SH-SY5Y (cell line): ENCODE measurements at regions not wholly inside any gene's neighbourhood (a gene's known extent, or its start where the extent isn't known, plus 50 kb on each side); places are given as distances from the start of the nearest gene placed in this dataset.

Experiments used
- GATA2 ChIP-seq: IDR thresholded peaks from 2 replicates; pipeline ENCODE4 v1.6.1; 2011; ENCODE audit warnings: mild to moderate bottlenecking, low read depth, low read length
- GATA3 ChIP-seq: IDR thresholded peaks from 2 replicates; pipeline ENCODE4 v1.6.1; 2011; ENCODE audit warnings: low read depth, mild to moderate bottlenecking, low read length, moderate library complexity

DNA sequence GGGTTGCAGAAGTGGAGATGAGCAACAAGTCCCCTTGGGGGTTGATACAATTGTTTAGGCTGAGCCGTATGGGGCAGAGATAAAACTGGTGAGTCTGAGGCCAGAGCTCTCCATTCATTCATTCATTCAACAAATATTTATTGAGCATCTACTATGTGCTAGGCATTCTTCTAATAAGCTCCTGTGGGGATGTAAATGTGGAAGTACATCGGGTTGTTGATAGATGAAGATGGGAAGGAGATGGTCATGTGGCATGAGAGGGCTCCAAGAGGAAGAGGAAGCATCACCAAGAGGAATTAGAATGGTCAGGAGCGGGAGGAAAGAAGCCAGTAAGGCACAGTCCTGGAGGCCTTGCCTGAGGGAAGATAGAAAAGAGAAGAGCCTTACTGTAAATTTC, 98.7 kb upstream of the MLN start:
- TF ChIP-seq GATA2 (no peak), GATA3 (no peak)

DNA sequence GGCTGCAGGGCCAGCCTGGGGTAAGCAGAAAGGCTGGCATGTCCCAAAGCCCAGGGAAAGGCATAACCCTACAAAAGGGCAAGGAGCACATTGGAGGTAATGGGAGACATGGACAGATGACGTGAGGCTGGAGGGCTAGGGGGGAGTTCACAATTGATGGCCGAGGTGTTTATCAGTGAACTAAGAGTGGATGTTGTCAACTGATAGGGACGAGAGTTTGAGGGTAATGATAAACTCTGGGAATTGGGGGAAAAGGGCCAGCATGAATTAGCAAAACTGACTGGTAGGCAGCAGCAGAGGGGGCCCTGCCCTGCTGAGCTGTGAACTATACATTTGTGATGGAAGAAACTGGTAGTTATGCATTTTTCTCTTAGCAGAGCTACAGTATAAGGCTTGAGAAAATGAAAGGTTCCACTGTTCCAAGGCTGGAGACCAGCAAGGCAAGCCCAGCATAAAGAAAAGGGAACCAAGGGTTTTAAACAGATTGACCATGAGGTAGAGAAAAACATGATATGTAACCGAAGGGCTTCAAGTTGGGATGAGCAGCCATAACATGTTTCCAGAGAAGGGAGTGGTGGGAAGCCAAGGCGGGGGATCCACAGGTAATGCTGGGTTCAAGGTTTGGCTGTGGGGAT, 98.1 kb upstream of the MLN start:
- no peak for TF ChIP-seq GATA3
- TF ChIP-seq GATA2 = no peak

DNA sequence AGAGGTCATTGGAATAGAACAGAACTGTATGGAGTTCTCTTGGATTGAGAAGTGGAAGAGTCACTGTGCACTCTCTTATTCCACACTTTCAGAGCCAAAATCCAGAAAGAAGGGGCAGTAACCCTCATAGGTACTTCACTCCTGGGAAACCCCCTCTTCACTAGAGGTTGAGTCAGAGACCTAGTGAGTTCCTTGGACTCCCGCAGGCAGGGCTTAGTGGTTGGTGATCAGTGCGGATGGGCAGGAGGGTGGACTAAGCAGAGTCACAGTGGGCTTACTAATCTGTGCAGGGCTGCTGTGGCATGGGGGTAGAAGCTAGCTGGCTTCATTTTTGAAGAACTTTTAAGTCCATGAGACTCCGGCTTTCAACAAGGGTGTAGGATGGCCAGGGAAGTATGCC, 95.0 kb upstream of the MLN start:
- no peak for TF ChIP-seq GATA3
- TF ChIP-seq GATA2 = no peak

DNA sequence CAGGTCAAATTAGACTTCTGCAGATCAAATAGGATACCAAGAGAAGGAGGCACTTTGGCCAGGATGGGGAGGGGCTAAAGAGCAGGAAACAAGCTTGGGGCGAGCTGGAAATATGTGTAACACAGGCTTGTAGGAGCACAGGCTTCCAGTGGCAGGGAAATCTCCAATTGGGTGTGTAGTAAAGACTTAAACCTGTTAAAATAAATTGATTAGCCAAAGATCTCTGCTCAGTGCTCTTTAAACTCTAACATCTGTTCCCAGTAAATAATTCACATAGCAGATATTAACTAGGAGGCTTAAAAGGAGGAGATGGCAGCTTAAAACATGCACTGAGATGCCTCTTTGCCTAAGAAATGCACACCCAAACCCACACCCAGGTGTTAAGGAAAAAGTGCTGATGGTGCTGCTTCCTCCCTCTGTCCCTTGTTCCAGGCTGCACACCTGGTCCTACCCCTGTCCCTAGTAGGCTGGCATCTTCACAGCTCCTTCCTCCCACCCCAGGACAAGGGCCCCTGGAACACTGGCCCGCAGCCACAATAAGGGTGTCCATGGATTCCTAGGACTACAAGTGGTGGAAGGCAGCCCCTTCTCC, 93.5 kb upstream of the MLN start:
- TF ChIP-seq GATA2 = no peak
- TF ChIP-seq GATA3 = no peak

DNA sequence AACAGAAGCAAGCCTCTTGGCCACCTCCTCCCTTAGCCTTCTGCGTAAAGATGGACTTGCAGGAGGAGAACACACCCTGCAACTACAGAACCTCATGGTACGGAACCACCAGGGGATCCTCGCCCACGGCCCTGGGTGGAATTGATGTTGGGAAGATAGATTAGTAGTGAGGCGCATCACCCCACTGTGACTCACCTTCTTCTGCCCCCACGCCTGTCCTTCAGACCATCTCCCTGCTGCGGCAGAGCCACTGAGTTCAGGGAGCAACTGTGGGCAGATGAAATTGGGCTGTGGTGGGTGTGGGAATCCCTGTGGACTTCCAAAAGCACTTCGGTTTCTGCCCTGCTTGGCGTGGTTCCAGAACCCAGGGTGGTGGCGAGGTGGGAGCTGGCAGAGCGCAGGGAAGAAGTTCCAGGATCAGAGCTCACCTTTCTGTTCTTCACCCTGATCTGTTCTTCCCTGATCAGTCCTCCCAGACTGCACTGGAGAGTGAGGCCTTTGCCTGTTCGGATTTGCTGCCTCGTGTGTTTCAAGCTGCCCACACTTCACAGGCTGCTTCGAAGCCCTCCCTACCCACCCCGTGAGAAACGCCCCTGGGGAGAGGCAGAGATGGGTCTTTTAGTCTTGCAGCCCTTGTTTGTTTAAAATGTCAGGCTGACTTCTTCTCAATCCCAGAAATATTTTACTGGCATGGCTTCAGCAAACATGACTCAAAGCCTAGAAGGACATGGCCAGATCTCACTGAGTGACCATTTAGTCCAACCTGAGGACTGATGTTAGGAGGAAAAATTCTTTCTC, 92.8 kb upstream of the MLN start:
- TF ChIP-seq GATA2 (no peak), GATA3 (no peak)

DNA sequence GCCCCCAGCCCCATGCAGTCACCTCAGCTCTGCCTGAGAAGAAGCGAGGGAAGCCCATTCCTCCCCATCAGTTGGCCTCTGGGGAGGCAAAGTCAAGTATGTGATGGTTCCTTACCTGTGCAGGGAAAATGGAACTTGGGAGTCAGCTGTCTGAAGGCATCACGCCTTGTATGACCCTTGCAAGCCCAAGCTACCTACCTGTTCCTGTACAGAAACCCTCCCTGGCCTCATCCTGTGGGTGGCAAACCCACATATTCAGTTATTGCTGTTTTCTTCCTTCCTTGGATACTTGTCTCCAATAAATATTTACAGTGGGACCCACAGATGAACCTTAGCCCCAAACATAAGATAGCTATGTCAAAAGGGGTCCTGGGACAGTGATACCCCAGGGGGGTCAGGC, 92.2 kb upstream of the MLN start:
- TF ChIP-seq GATA3 (no peak), GATA2 (no peak)

DNA sequence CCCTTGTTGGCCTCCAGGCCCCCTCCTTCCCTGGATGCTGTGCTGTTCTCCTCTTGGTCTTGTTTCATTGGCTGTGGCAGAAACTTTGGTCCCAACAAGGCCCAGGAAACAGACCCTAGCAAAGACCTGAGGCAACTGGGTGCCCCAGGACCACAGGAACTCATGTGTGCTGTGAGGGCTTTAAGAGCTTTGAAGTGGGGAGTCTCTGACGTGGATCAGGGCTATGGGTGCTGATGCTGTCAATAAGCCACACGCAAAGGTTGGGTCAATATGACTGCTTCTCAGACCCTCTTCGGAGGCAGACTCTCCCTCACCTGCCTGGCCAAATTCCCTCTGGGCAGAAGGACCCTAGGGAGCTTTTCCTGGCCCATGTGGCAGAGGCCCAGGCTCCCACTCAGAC, 91.5 kb upstream of the MLN start:
- TF ChIP-seq GATA3 (no peak), GATA2 (no peak)

DNA sequence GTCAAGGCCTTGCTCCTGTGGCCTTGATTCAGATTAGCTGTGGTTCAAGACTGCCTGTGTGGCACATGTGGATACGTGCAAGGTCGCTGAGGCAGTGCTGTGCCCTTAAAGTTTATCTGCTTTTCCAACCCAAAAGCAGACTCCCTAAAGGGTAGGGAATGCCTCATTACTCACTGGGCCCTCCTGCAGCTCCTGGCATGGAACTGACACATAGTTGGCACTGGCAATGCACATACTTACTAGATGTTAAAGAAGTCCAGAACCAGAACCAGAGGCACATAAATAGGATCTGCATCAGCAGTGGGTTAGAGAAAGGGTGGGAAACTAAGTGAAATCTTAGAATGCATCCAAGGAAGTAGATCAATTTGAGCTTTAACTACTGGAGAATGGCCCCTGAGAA, 90.6 kb upstream of the MLN start:
- TF ChIP-seq GATA2 (no peak), GATA3 (no peak)

DNA sequence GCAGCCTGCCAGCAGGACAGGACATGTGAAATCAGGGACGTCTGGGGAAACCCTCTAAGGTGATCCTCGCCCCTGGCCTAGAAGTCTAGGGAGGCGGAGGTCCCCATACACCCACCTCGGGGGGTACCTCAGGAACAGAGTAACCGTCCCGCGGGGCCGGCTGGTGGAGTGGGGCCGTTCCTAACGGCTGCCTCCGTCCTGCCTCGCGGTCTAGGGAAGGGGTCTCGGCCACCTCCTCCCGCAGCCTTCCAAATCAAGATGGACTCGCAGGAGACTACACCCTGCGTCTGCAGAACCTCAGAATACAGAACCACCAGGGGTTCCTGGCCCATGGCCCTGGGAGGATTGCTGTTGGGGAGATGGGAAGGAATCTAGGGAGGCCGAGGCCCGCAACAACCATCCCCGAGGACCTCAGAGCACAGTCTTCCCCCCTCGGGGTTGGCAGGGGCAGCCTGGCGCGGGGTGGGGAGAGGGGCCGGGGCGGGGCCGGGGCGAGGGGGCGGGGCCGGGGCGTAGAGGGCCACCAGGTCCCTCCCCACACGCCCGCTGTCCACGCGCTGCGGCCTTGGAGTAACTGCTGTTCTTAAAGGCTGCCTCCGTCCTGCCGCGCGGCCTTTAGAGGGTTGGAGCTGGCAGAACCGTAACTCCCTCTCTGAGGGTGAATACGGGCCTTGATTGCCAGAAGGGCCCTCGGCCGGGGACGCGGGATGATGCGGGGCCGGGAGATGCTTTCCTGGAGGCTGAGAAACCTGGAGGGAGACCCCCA, 89.0 kb upstream of the MLN start:
- TF ChIP-seq GATA2 = no peak
- TF ChIP-seq GATA3 = no peak

DNA sequence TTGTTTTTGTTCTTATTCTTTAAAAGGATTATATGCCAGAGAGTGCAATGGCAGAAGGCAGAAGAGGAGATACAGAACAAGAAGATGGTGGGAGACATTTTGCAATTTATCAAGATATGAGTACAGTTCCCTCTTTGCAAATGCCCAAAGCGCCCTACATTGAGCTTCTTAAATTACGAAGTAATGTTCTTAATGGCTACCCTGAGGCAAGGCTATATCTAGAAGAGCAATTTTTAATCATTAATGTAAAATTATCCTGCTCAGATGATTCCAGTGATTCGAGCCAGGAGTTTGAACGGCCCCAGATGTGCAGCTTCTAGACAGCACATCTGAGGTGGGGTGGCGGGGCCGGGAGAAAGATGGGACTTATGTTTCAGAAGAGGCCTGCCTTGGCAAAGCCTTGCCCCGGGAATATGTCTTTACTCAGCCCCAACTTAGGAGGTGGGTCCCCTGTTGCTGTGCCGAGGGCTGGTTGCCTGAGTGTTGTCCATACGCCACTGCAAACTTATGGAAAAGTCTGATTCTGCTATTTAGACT, 84.9 kb upstream of the MLN start:
- TF ChIP-seq GATA2 = no peak
- TF ChIP-seq GATA3 = no peak

DNA sequence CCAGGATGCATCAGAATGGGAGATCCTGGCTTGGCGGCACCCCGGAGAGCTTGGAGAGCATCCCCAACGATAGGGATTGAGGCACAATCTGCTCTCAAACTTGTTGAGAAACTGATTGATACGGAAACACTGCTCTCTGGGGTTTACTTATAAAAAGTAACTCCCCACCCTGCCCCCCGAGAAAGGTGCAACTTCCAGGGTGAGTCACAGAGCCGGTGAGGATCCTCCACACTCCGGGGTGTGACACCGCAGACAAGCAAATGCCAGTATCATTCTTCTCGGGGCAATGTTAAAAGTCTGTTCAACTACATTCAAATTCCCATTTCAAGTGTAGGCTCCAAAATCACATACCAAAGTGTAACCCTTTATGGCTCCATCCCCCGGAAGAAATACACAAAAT, 84.4 kb upstream of the MLN start:
- TF ChIP-seq GATA3 = no peak
- no peak for TF ChIP-seq GATA2

DNA sequence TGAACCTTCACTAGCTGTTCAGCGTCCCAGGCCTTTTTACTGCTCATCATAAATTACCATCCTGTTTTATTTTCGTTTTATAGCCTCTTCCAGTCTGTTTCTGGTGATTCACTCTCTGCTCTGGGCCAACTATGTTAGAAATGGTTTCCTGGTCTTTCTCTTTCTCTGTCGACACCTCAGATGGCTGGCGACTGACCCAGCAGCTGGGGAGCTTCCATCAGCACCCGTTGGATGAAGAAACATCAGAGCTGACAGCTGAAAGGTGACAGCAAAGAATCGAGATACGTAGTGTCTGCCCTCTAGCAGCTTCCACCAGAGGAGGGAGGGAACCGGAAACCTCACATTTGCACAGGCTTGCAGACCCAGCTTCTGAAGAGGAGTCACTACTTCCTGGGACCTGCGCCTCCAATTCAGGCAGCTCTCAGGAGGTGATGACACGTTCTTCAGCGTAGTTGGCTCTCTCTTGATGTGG, 82.9 kb upstream of the MLN start:
- TF ChIP-seq GATA3 = no peak
- TF ChIP-seq GATA2 = no peak

DNA sequence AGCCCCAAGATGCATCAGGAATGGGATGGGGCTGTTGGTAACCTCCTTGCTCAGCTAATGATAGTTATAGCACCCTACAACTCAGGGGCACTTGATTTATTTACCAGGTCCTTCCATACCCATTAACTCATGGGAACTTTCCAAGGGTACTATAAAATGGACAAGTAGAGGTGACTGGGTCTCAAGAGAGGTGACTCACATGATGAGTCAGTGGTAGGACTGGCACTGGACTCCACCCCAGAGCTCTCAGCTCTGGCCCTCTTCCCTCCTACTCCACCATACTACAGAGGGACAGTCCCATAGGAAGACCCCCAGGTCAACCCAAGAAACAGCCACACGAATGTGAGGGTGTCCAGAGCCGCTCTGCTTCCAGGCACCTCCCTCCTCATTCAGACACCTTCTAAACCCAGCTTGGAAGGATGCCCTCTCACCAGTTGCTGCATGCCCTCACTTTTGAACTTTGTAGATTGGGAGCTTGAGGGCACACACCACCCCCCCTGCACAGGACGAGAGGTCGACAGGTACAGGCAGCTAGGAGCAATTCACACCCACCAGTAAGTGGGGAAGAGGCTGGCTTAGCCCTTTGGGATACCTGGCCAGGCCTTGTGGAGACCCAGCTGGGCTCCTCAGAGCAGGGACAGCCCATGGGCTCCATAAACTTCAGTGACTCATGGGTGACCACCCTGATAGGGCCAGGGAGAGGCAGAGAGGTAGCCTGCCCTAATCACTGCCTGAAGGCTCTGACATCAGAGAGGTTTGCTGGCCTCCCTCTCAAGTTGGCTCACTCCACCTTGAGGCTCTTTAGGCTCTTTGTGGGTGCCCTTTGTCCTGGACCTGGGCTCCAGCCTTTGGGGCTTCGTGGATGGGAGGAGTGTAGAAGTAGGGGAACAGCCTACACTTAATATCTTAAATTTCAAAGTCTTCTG, 81.6 kb upstream of the MLN start:
- TF ChIP-seq GATA2 = no peak
